NCI-H2196 (cell line): ENCODE measurements at regions not wholly inside any gene's neighbourhood (a gene's known extent, or its start where the extent isn't known, plus 50 kb on each side); places are given as distances from the start of the nearest gene placed in this dataset.
"Not testable (repeated sequence)": the region's sequence is repeated elsewhere in the genome, so short reads cannot be mapped to it uniquely, and the experiment has no call there.

ENCODE experiments used
- DNase-seq: peaks from one replicate; lab custom pipeline; 2025; ENCODE audit not compliant: unreplicated experiment; lab: John Stamatoyannopoulos, UW

DNA sequence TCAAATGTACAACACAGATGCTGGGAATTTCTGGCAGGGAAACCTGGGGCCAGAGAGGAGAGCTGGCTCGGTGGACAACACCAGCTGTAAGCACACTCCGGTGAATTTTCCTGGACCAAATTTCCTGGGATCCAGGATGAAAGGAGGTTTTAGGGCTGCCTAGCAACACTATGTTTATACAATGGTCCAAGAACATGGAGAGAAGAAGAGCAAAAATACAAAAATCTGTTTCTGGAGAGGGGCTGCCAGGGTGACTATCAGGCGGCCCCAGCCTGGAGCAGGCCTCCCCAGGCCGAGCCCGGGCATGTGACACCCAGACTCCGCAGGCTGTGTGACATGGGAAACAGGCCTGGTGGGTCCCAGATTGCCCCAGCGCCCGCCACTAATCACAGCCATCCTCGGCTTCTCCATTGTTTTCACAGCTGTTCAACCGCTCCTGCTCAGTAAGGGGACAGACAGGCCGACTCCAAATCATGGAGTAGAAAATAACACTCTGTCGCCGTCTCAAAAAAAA lies 336.0 kb upstream of the NFIA start:
- DNase-seq = no peak

- DNase-seq = no peak
These were observed 336.9 kb upstream of the NFIA start for GRCh38 chr1:60745484-60745883.

- DNase-seq = no peak
These were observed 340.0 kb upstream of the NFIA start for GRCh38 chr1:60742339-60742738.

- DNase-seq = no peak
These were observed 342.2 kb upstream of the NFIA start for GRCh38 chr1:60740154-60740553.

- no peak for DNase-seq
These were observed 342.6 kb upstream of the NFIA start for GRCh38 chr1:60739729-60740128.

DNA sequence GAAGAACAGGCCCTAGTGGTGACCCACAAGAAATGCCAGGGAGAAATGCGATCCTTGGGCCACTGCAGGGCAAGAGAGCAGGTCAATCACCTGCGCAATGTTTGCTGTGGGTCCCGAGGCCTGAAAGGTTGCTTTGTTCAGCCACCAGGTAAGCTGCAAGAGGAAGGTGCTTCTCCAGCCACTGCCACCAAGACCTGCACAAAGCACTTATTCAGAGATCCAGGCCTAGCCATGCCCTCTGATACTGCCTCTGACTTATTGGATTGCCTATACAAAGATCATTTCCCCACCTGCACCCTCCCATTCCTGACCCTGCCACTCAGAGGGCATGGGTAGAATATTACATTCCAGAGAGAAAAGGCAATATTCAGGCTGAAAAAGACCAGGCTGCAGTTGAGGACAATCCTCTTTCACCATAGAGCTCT lies 349.4 kb upstream of the NFIA start:
- no peak for DNase-seq

DNA sequence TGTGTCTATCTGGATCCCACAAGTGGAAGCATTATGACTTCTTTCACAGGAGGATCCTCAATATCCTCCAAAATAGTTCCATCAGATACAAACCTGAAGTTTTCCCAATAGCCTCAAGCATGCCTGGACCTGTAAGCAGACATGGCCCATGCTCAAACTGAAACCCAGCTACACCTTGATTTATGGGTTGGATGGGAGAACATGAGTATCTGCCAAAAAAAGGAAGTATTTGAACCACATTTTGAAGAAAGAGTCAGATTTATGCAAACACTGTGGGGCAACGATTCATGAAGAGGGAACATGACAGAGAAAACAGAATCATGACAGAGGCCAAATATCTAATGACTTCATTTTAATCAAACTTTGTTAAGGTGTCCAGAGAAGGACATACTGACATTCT lies 351.0 kb upstream of the NFIA start:
- DNase-seq = no peak

- DNase-seq = no peak
These were observed 354.8 kb upstream of the NFIA start for GRCh38 chr1:60727552-60727951.

GRCh38 chr1:60716472-60716871 lies 365.9 kb upstream of the NFIA start:
- no peak for DNase-seq

DNA sequence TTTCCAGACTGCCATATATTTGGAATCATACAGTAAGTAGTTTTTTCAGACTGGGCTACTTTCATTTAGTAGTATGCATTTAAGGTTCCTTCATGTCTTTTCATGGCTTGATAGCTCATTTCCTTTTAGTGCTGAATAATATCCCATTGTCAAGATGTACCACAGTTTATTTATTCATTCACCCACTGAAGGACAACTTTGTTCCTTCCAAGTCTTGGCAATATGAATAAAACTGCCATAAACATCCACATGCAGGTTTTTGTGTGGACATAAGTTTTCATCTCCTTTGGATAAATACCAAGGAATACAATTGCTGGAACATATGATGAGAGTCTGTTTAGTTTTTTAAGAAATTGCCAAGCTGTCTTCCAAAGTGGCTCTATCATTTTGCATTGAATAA lies 366.4 kb upstream of the NFIA start:
- DNase-seq = no peak

- no peak for DNase-seq
These were observed 372.9 kb upstream of the NFIA start for GRCh38 chr1:60709426-60709825.

DNA sequence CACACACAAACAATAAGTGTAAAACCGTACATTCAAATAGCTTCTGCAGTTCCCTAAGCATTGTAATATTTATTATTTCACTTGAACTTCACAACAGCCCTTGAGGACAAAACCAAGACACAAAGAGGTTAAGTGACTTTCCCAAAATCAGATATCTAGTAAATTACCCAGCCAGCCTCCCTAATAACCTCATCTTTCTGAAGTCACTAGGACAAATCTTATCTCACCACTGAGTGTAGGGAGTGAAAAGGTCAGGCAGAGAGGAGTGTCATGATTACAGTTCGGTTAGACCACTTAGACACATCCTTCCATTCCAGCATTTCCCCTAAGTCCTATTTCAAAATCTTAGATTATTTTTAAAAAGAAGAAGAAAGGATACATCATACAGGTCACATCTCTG lies 377.3 kb upstream of the NFIA start:
- DNase-seq = no peak

DNA sequence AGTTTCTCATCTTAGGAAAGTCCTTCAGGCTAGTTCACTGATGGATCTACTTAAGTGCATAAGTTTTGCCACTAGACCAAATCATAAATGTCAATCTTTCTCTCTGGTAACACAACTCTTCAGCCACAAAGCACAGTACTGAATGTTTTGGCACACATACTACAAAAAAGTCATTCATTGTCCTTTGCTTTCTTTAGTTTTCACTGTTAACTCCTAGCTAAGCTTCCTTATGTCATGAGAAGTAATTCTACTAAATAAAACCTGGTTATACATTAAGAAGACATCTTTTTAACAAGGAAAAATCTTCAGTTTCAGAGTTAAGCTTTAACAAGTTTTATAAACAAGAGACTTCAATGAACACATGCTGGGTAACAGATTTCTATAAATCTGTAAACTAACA lies 379.2 kb upstream of the NFIA start:
- no peak for DNase-seq

DNA sequence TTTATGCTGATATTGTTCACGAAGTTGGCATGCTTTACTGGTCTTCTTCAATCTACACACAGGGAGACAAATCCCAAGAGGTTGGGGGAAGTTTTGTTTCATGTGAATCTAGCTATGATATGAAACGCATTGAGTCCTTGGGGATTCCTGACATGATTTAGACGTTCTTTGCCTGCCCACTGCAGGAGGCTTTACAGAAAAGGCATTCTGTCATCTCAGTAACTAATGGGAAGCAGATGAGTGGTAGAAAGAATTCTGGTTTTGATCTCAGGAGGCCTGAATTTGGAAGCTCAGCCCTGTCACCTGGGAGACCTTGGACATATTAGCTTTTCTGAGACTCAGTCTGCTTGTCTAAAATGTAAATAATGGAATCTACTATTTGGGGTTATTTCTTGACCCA lies 383.0 kb upstream of the NFIA start:
- no peak for DNase-seq

DNA sequence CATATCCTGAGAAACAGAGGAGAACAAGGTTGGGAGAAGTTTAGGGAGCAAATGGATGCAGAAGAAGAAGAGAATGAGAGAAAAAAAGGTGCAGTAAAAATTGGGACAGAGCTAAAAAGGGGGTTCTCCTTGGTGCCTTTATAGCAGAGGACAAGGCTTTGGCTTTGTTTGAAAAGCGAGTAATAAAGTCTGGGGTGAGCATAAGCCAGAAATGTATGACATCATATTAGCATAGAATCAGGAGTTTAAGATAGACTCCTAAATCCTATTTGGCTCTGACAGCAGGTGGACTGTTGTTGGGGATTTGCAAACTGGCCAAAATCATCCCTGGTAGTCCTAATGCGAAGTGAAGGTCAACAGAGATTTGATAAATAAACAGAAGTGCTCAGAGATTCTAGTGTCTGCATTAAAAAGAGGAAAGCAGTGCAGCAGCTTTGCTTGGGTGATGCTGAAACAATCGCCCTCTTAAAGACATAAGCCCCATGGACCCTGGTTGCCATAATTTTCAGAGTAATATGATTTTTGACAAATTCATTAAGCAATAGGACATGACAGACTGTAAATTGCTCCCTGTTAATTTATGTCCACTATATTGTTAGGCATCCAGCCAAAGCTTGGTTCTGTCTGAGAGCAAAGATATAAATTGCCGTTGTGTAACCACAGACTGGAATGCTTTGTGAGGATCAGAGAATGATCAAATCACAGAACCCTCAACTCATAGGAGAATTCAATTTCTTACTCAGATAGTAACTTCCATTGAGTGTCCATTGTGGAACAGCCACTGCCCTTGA lies 385.0 kb upstream of the NFIA start:
- DNase-seq = no peak

DNA sequence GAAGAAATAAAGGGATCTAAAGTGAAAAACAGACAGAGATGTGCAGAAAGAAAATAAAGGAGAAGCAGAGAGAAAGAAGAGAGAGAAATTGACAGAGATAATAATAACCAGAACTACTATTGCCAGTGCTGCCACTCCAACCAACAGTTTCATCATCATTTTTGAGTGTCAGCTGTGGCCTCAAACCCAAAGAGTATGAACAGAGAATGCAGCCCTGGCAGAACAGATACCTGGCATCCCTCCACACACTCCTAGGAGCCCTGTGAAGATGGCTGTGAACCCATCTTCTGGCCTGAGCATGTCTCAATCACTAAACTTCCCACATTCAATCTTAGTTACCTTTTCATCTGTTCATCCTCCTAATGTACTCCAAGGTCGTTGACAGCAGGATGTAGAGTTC lies 385.8 kb upstream of the NFIA start:
- DNase-seq = no peak

- DNase-seq = no peak
These were observed 386.6 kb upstream of the NFIA start for GRCh38 chr1:60695716-60696171.

GRCh38 chr1:60694980-60695379 lies 387.4 kb upstream of the NFIA start:
- DNase-seq = no peak

DNA sequence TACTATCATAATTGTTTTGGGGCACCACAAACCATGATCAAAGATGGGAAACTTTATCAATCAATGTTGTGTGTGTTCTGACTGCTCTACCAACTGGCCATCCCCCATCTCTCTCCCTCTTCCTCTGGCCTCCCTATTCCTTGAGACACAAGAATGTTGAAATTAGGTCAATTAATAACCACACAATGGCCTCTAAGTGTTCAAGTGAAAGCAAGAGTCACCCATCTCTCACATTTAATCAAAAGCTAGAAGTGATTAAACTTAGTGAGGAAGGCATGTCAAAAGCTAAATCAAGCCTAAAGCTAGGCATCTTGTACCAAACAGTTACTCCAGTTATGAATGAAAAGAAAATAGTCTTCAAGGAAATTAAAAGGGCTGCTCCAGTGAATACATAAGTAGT lies 390.3 kb upstream of the NFIA start:
- DNase-seq = no peak

DNA sequence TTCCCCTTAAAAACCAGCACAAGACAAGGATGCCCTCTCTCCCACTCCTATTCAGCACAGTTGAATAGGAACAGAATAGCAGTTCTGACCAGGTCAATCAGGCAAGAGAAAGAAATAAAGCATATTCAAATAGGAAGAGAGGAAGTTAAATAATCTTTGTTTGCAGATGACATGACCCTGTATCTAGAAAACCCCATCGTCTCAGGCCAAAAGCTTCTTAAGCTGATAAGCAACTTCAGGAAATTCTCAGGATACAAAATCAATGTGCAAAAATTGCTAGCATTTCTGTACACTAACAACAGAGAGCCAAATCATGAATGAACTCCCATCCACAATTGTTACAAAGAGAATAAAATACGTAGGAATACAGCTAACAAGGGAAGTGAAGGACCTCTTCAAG lies 394.1 kb upstream of the NFIA start:
- not testable (repeated sequence) for DNase-seq

DNA sequence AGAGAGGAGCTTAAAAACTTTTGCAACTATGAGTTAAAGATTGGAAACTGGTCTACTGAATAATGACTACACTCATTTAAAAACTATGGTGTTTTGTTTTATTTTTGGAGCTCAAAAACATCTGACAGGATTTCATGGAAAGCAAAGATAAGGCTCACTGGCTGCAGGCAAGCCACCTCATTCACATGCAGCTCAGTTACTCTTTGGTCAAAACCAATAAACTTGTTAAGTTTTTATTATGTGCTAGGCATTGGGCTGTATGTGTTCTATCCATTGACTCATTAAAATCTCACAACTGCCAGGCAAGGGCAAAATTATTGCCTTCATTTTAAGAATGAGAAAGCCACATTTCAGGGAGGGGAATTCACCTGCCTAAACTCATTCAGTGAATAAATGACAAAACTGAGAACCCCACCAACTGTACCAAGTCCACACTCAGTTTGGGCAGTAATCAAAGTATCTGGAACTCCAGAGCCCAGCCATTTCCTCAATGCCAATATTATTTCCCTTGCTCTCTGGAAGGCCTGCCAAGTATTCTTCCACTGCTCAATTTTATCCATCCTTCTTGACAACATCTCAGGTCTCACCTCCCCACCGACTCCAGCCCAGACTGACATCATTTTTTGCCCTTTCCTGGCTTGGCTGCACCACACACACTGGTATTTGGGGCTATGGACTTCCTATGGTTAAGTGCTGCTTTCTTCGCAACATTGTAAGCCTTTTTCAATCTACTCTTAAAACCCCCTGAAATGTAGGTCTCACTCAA lies 401.1 kb upstream of the NFIA start:
- no peak for DNase-seq
